HG03378 (cell line): ENCODE measurements at regions not wholly inside any gene's neighbourhood (a gene's known extent, or its start where the extent isn't known, plus 50 kb on each side); places are given as distances from the start of the nearest gene placed in this dataset.
"Not testable (repeated sequence)": the region's sequence is repeated elsewhere in the genome, so short reads cannot be mapped to it uniquely, and the experiment has no call there.

Experiments
- ATAC-seq: cut with Tn5 transposase; IDR thresholded peaks from one replicate; pipeline ENCODE4 v1.9.1; 2021; ENCODE audit warnings: mild to moderate bottlenecking, moderate library complexity; ENCODE audit not compliant: unreplicated experiment

GRCh38 chr1:58931024-58931423, 147.2 kb upstream of the JUN start:
- ATAC-seq = no peak

GRCh38 chr1:58931756-58932155, 147.9 kb upstream of the JUN start:
- ATAC-seq = no peak

GRCh38 chr1:58932859-58933598, 149.2 kb upstream of the JUN start:
- no peak for ATAC-seq

- ATAC-seq = no peak
Observed at GRCh38 chr1:58933599-58933926, 149.7 kb upstream of the JUN start.

GRCh38 chr1:58934706-58935105, 150.9 kb upstream of the JUN start:
- no peak for ATAC-seq

DNA sequence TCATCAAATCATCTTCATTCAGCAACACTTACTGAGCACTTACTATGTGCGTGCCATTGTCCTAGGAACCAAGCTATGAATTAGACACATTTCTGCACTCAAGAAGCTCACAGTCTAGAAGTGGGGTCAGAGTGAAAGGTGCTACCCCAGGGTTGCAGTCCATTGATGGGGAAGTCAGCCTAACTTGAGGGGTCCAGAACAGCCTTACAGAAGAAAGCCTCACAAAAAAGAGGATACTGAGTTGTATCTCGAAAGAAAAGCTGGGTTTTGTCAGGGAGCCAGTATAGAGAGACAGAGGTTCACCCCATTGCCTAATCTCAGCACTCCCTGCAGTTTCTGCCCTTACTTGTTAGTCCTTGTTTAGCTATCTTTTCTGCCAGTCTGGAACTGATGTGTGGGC, 153.1 kb upstream of the JUN start:
- ATAC-seq = no peak

- no peak for ATAC-seq
Observed at GRCh38 chr1:58939146-58939545, 155.3 kb upstream of the JUN start.

DNA sequence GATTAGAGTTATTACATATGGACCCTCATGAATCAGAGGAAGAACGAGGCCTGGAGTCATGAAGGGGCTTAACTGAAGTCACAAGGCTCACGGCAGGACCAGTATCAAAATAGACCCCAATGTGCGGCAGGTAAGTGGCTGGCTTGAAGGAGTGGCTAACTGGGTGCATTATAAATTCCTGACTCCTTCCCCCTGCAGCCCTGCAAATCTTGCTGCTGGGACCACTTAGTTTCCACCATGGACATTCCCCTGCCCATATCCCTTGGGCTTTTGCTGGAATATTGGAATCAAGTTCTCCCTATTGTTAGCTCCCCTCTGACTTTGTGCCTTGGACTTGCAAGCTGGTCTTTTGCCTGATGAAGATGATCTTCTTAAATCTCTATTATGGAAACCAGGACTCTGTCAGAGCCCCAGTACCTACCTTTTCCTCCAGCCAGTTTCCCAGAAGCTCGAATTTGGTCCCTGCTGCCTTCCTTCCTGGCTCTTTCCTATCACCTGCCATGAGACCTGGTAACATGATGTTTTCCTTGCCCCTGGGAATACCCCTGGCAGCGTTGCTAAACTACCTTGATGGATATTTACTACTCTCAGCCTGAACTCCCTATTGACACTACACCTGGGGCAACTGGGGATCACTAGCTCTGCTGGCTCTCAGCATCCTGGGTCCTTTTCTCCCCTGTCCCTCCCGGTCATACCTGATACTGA, 156.0 kb upstream of the JUN start:
- no peak for ATAC-seq

GRCh38 chr1:58941471-58942289, 157.8 kb upstream of the JUN start:
- ATAC-seq = no peak

DNA sequence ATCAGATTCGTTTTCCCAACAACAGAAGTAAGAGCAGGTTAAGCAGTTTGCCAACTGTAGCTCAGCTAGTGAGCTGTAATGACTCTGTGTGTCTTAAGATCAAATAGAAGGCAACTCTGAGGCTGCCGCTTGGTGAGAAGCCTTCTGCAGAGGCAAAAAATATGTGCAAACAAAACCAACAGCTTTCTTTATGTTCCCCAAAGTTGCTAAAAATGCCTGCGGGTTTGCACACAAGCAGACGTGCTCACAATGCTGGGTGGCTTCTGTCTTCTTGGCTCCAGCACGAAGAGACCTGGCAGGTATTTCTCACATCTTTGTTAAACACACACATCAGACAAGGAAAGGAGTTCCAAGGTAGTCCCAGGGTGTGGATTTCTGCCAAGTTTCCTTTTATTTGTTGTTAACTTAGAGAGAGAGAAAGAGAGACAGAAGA, 158.9 kb upstream of the JUN start:
- ATAC-seq = no peak

- no peak for ATAC-seq
Observed at GRCh38 chr1:58943776-58944175, 159.9 kb upstream of the JUN start.

DNA sequence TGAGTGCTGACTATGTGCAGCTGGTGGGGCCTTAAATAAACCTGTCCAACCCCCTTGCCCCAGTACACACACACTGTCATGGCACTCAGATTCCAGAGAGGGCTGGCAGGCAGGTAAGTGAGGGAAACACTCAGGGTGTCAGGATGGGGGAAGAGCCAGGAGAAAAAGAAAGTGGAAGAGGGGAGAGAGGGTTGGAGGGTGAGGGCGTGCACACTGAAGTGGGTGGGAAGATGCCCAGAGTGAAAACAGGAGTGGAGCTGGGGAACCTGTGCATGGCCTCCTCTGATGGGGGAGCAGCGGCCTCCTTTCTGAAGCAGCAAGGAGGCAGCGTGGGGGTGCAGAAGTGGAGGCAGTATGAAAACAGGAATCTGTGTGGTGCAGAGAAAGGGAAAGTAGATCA, 160.6 kb upstream of the JUN start:
- ATAC-seq = no peak

- ATAC-seq = no peak
Observed at GRCh38 chr1:58946390-58946789, 162.5 kb upstream of the JUN start.

DNA sequence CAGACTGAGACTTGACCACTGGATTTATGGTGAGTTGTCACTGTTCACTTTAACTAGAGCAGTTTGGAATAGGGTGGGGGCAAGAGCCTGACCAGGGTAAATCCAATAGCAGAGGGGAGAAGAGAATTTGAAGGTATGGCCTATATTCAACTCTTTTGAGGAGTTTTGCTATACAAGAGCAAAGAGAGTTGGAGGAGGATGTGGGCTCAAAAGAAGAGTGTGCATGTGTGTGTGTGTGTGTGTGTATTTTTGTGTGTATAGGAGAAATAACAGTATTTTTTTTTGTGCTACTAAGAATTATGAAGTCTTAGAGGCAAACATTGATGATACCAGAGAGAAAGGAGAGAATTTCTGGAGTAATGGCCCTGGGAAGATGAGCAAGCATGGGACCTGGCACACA, 164.8 kb upstream of the JUN start:
- ATAC-seq = no peak

- no peak for ATAC-seq
Observed at GRCh38 chr1:58949551-58950220, 165.8 kb upstream of the JUN start.

- ATAC-seq = no peak
Observed at GRCh38 chr1:58950897-58951296, 167.1 kb upstream of the JUN start.

- ATAC-seq = not testable (repeated sequence)
Observed at GRCh38 chr1:58953951-58954350, 170.1 kb upstream of the JUN start.

DNA sequence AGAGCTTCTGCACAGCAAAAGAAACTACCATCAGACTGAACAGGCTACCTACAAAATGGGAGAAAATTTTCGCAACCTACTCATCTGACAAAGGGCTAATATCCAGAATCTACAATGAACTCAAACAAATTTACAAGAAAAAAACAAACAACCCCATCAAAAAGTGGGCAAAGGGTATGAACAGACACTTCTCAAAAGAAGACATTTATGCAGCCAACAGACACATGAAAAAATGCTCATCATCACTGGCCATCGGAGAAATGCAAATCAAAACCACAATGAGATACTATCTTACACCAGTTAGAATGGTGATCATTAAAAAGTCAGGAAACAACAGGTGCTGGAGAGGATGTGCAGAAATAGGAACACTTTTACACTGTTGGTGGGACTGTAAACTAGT, 179.4 kb upstream of the JUN start:
- not testable (repeated sequence) for ATAC-seq

DNA sequence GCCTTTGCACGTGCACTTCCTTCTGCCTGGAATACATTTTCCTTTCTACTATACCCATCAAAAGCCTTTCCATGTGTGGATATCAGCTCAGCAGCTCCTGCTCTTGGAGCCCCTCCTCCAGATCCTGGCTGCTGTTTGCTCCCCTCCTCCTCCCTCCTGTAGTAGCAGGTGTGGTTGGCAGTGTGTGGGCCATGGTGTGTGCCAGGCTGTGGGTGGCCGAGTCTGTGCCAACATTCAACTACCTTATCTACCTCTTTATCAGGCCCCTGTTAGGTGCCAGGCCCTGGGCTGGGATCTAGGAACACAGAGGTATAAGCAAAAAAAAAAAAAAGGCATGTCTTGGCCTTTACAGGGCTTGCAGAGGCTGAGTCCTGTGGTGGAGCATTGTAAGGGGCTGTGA, 180.6 kb upstream of the JUN start:
- no peak for ATAC-seq

DNA sequence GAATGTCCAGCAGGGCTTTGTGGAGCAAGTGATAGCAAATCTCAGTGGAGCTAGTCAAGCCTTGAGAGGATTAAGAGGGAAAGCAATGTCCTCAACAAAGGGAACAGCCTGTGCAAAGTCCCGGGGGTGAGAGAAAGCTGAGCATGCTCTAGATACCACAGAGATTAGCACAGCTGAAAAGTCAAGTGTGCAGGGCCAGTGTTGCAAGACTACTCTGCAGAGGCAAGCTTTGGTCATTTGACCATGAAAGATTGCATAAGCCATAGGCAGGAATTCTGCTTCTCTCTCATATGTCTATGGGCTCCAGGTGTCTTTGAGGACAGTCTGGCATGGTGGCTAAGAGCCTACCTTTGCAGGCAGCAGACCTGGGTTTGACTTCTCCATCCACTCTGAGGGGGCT, 181.0 kb upstream of the JUN start:
- ATAC-seq = no peak
